Islet precursor cell (in vitro differentiated cells): ENCODE measurements at regions not wholly inside any gene's neighbourhood (a gene's known extent, or its start where the extent isn't known, plus 50 kb on each side); places are given as distances from the start of the nearest gene placed in this dataset.

Experiments
- DNase-seq: peaks from one replicate; pipeline ENCODE4 v3.0.0-alpha.2; 2018

DNA sequence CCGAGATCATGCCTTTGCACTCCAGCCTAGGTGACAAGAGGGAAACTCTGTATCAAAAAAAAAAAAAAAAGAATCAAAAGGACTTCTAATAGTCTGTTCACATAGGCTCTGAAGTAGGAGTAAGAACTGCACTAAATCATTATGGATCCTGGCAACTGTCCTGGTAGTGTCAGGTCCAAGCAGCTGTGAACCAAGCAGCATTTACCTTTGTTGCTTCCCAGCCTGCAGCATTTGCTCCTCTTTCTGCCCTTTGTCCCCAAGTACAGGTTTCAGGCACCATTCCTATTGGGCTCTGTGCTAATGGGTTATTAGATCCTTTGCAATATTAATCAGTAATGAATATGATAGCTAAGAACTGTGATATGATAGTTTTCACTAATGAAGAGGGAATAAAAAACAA lies 77.4 kb upstream of the NBEA start:
- no peak for DNase-seq

GRCh38 chr13:34867590-34867989 lies 74.5 kb upstream of the NBEA start:
- no peak for DNase-seq

DNA sequence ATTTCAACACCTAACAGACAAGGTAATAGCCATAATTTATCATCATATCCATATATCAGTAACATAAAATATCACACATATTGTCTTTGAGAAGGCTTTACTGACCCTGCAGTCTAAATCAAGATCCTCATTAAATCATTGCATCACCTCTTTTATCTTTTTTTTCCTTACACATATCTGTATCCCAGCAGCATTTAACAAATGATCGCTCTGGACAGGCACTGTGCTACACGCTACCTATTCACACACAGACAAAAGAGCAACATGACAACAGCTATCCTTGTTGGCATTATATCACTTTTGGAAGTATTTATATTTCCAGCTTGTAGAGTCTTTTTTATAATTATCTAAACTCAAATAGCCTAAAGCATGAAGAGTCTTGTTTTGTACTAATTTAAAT lies 73.3 kb upstream of the NBEA start:
- DNase-seq, result no peak

DNA sequence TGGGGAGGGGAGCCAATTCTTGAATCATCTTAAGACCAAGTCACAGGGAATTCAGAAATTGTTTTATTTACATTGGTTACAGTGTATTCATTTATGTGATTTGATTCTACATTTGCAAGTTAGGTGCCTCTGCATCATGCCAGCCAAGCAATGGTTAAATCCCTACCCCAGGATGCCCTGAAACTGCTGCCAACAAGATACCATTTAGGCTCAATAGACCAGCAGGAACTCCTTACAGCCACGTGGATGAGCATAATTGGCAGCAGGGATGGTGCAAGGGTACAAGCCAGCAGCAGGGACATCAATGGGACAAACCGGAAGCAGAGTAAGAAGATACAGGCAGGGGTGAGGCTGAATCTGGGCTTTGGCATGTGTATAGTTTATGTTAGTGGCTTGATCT lies 72.4 kb upstream of the NBEA start:
- DNase-seq, result no peak

DNA sequence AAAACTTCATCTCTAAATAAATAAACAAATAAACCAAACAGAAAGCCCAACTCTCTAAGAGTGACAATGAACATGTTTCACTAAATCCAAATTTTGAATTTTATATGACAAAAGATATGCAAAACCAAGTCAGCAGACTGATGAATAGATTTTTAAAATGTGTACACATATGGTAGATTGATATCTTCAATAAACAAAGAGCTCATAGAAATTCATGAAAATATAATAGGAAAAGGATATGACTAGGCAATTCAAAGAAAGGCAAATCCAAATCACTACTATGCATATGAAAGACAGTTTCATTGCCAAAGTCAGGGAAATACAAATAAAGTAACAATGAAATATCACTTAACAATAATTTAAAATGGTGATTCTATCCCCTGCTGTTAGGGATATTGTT lies 63.7 kb upstream of the NBEA start:
- no peak for DNase-seq

GRCh38 chr13:34879851-34880250 lies 62.2 kb upstream of the NBEA start:
- DNase-seq, result no peak

DNA sequence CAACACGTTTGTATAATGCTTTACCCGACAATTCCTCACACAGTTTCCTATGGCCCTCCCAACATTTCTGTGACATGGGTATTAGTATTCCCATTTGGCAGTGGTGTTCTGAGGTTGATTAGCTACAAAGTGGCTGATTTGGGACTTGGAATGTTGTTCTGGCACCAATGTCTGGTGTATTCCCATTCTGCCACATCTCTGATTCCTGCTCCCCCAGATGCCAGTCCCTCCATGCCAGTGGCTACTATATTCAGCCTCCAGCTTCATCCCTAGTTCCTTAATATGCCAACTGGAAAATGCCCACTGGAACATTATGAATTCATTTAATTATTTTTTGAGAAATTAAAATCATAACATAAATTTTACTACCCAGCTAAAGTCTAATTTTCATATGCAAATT lies 60.6 kb upstream of the NBEA start:
- DNase-seq, result no peak

GRCh38 chr13:34883396-34883795 lies 58.7 kb upstream of the NBEA start:
- DNase-seq, result no peak

DNA sequence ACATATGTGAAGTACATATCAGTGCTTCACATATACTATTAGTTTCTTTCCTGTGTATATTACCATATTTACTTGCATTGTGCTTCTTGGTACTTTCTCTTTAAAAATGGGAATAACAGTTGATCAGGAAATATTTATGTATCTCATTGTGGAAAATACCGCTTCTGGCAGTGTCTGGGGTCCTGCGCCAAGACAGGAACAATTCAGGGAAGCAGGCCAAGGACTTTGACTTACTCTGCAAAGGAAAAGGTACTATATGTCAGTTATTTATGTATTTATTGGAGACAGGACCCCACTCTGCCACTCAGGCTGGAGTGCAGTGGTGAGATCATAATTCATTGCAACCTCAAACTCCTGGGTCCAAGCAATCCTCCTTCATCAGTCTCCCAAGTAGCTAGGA lies 57.7 kb upstream of the NBEA start:
- no peak for DNase-seq

GRCh38 chr13:34886121-34886875 lies 55.8 kb upstream of the NBEA start:
- no peak for DNase-seq

- no peak for DNase-seq
These were observed 55.1 kb upstream of the NBEA start for GRCh38 chr13:34886987-34887386.
